SK-N-MC (cell line): ENCODE measurements at regions not wholly inside any gene's neighbourhood (a gene's known extent, or its start where the extent isn't known, plus 50 kb on each side); places are given as distances from the start of the nearest gene placed in this dataset.
"Not testable (repeated sequence)": the region's sequence is repeated elsewhere in the genome, so short reads cannot be mapped to it uniquely, and the experiment has no call there.

Experiments
- EZH2 ChIP-seq: fragments of 200-600 bp; sonication (generic); IDR thresholded peaks from one replicate; pipeline ENCODE4 v1.6.1; 2017; ENCODE audit warnings: antibody characterized with exemption
- FOXP2 ChIP-seq: optimal IDR thresholded peaks from 2 replicates; pipeline ENCODE3; 2011; ENCODE audit warnings: mild to moderate bottlenecking, moderate library complexity; ENCODE audit not compliant: insufficient read depth; ENCODE audit errors: extremely low read length, control extremely low read depth
- POLR2AphosphoS5 ChIP-seq: IDR thresholded peaks from 2 replicates; pipeline ENCODE4 v1.6.1; 2012; ENCODE audit warnings: mild to moderate bottlenecking, low read depth, low read length, borderline replicate concordance

- TF ChIP-seq POLR2AphosphoS5, EZH2, FOXP2: not testable (repeated sequence)
Measured at GRCh38 chr6:170192101-170192500, 98.8 kb downstream of the DLL1 start.
